NT2/D1 (cell line): ENCODE measurements at regions not wholly inside any gene's neighbourhood (a gene's known extent, or its start where the extent isn't known, plus 50 kb on each side); places are given as distances from the start of the nearest gene placed in this dataset.
"Not testable (repeated sequence)": the region's sequence is repeated elsewhere in the genome, so short reads cannot be mapped to it uniquely, and the experiment has no call there.

ENCODE experiments used
- SUZ12 ChIP-seq: IDR thresholded peaks from 2 replicates; pipeline ENCODE4 v1.6.1; 2011; ENCODE audit not compliant: insufficient read length, insufficient read depth; ENCODE audit errors: extremely low read depth
- ZNF274 ChIP-seq: IDR thresholded peaks from 2 replicates; pipeline ENCODE4 v1.6.1; 2011; ENCODE audit warnings: mild to moderate bottlenecking, low read depth, low read length

- TF ChIP-seq ZNF274, SUZ12: not testable (repeated sequence)
These were observed 683.9 kb downstream of the KHDRBS2 start for GRCh38 chr6:61602171-61602570.
